OCI-LY1 (cell line): ENCODE measurements at regions not wholly inside any gene's neighbourhood (a gene's known extent, or its start where the extent isn't known, plus 50 kb on each side); places are given as distances from the start of the nearest gene placed in this dataset.

Experiments
- CTCF ChIP-seq: fragments of 200-600 bp; sonication (generic), shearing (Covaris generic); IDR thresholded peaks from 2 replicates; pipeline ENCODE4 v1.5.1; 2017; ENCODE audit warnings: mild to moderate bottlenecking, antibody characterized with exemption, low read length, moderate library complexity, mixed read lengths
- EZH2 ChIP-seq: fragments of 200-600 bp; sonication (generic), shearing (Covaris generic); IDR thresholded peaks from 2 replicates; pipeline ENCODE4 v1.8.0; 2017; ENCODE audit warnings: borderline replicate concordance, mixed run types, mild to moderate bottlenecking, antibody characterized with exemption, low read length, moderate library complexity, mixed read lengths

GRCh38 chr9:80787636-80788035 lies 901.7 kb downstream of the TLE1 start:
- TF ChIP-seq CTCF (no peak), EZH2 (no peak)
